NCI-H128 (cell line): ENCODE measurements at regions not wholly inside any gene's neighbourhood (a gene's known extent, or its start where the extent isn't known, plus 50 kb on each side); places are given as distances from the start of the nearest gene placed in this dataset.
"Not testable (repeated sequence)": the region's sequence is repeated elsewhere in the genome, so short reads cannot be mapped to it uniquely, and the experiment has no call there.

Source experiments
- DNase-seq: peaks from one replicate; lab custom pipeline; 2025; ENCODE audit not compliant: unreplicated experiment; lab: John Stamatoyannopoulos, UW

GRCh38 chr3:101995371-101996046, 146.2 kb downstream of the NFKBIZ start:
- DNase-seq: no peak

DNA sequence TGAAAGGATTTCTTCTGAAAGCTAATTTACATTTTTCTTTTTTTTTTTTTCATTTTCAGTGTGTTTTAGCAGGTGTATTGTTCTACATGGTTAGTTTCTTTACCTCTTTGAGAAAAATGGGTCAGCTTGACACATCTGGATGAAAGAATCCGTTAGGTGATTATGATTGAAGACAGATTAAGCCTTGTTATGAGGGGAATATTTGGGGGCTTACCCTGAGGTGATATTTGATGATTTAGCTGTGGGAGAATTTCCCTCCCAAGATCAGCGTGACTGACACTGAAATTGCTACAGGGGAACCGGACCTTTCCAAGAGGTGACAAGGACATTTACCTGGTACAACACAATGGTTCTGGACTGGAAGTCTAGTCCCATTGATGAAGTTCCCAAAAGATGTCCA, 147.5 kb downstream of the NFKBIZ start:
- no peak for DNase-seq

DNA sequence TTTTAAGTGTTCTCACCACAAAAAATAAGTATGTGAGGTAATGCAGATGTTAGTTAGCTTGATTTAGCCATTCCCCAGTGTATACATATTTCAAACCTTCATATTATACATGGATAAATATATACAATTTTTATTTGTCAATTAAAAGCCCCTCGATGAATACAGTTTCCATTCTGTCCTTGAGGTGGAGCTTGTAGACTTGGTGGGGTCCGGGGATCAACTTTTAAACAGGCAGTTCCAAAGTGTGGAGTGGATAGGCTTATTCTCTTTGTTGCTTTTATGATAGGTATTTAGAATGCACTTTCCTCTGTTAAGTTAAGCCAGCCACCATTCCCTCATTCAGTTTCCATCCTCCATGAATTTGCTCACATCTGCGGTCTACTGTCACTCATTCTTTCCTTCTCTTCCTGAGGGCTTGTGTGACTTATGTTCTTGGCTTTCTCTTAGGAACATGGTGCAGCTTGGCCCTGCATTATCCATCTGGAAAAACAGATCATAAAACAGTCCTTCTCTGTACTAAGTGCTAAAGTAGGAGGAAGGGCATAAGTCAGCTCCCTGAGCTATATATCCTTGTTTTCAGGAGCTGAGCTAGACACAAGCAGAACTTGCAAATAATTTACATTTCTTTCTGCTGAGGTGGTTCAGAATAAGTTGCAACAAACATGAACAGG, 149.1 kb downstream of the NFKBIZ start:
- no peak for DNase-seq

DNA sequence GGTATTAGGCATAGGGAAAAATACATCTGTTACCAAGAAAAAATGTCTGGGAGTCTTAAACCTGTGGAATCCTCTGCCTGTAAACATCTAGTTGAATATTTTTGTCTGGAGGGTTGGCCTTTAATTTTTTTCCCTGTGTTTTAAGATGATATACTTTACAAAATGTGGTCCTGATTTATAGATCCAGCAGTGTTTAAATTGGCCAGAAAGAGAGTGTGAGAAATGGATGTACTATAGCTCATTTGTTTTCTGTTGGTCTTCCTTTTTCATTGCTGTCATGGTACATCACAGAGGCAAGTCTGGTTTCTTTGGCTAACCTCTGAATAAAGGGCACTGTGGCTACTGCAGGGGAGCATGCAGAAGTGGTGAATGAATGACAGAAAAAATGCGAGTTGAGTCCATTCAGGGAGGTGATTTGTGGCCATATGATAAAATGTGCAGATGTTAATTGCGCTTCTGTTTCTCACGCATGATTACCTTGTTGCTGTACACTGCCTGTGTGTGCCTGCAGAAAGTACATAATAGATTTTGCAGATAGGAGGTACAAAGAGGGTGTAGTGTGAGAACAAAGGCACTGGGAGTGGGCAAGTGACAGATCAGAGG, 150.0 kb downstream of the NFKBIZ start:
- DNase-seq: no peak

- no peak for DNase-seq
Observed at GRCh38 chr3:102000620-102001209, 151.4 kb downstream of the NFKBIZ start.

DNA sequence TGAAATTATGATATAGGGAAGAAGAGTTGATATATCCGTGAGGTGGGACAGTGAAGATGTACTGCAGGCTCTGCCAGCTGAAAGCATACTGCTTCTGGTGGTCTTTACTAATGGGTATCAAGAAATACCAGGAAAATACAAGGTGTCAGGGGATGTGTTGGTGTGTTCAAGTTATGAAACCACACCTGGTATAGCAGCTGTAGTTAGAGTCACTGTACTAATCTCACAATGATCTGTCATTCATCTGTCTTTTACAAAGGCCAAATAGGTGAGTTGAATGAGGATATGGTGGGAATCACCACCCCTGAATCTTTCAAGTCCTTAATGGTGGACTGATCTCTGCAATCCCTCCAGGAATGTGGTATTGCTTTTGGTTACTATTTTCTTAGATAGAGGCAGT, 152.7 kb downstream of the NFKBIZ start:
- no peak for DNase-seq

GRCh38 chr3:102004561-102004960, 155.2 kb downstream of the NFKBIZ start:
- DNase-seq: no peak

- DNase-seq: no peak
Observed at GRCh38 chr3:102005551-102005950, 156.2 kb downstream of the NFKBIZ start.

DNA sequence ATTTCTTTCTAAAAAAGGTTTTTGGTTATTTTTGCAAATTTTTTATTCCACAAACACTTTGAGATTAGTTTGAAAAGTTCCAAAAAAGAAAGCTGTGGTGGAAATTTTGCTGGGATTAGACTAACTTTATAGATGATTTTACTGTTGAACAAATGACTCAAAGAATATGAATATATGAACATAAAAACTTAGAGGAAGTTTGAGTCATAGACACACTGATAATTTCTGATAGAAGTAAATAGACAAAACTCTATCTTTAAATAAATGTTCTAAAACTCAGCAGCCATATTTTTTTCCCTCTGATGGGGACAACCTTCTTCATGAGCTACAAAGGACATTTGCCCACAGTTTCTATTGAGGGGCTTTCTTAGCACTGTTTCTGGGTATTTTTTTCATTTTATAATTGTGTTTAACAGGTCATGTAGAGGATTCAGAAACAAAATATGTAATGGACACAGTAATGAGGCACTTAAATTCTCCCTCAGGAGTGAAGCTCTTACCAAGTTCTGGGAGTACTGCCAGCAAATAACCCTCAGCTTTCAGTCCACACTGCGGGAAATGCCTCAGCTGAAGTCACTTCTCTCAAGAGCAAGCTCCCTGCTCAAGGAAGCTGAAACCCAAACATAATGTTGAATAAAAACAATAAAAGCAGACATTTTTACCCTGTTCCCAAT, 157.6 kb downstream of the NFKBIZ start:
- peak; percentile 71 for DNase-seq

- DNase-seq: not testable (repeated sequence)
Observed at GRCh38 chr3:102008436-102008835, 159.1 kb downstream of the NFKBIZ start.

GRCh38 chr3:102016417-102016816, 167.1 kb downstream of the NFKBIZ start:
- DNase-seq: no peak

DNA sequence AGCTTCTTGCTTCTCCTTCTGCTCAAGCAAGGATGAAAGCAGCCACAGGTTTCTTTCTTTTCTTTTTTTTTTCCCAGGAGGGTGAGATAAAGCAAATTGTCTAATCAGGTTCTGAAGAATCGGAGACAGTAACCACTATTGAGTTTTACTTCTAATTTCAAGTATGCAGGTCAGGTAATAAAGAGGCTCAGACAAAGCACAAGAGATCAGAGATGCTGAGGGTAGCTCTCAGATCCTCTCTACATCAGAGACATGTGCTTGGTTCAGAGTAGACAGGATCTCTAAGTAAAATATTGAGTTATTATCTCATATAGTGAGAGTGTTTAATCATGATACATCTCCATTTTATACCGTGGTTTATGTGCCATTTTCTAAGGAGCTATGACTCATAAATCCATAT, 168.5 kb downstream of the NFKBIZ start:
- DNase-seq: no peak

GRCh38 chr3:102018551-102018950, 169.2 kb downstream of the NFKBIZ start:
- no peak for DNase-seq

GRCh38 chr3:102020735-102021134, 171.4 kb downstream of the NFKBIZ start:
- DNase-seq: no peak

GRCh38 chr3:102024270-102024904, 175.1 kb downstream of the NFKBIZ start:
- DNase-seq: no peak

DNA sequence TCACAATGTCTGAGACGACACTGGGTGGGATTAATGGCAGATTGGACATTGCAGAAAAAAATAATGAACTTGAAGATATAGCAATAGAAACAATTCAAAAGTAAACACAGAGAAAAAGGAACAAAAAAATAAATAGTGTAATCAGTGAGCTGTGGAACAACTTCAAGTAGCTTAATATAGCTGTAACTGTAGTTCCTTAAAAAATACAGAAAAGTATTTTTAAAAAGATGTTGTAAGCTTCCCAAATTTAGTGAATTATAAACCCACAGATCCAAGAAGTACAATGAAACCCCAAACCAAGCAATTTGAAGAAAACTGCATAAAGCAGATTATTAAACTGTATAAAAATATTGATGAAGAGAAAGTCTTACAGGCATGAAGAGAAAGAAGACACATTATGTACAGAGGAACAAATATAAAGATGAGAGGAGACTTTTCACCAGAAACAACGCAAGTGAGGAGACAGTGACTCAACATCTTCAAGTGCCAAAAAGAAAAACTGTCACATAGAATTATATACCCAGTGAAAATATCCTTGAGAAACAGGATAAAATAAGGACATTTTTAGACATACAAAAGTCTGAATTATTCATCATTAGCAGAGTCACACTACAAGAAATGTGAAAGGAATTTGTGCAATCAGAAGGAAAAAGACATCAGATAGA, 176.4 kb downstream of the NFKBIZ start:
- DNase-seq: no peak

- no peak for DNase-seq
Observed at GRCh38 chr3:102026656-102027055, 177.3 kb downstream of the NFKBIZ start.

DNA sequence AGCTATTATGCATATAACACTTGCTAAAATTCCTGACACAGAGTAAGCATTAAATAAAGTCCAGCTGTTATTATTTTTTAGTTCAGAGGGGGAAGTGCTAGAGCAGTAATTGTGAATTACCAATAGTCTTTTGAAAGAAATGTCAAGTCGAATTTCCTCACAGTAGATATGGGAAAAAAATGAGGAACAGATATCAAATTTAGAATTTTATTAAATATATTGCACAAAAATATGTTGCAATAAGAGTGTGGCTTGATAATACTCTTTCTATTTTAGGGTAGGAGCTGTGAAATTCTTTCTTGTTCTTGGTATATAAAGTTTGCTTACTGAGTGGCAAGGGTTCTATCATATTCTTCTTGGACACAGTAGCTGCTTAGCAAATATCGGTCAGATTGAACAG, 181.3 kb downstream of the NFKBIZ start:
- no peak for DNase-seq

GRCh38 chr3:102031834-102032233, 182.5 kb downstream of the NFKBIZ start:
- no peak for DNase-seq
